A204.1 (cell line): ENCODE measurements at regions not wholly inside any gene's neighbourhood (a gene's known extent, or its start where the extent isn't known, plus 50 kb on each side); places are given as distances from the start of the nearest gene placed in this dataset.

Experiments used
- FAIRE-seq: peaks from 2 replicates; lab custom pipeline; 2012; peaks lifted over from hg19 to GRCh38; lab: Jason Lieb, UNC

DNA sequence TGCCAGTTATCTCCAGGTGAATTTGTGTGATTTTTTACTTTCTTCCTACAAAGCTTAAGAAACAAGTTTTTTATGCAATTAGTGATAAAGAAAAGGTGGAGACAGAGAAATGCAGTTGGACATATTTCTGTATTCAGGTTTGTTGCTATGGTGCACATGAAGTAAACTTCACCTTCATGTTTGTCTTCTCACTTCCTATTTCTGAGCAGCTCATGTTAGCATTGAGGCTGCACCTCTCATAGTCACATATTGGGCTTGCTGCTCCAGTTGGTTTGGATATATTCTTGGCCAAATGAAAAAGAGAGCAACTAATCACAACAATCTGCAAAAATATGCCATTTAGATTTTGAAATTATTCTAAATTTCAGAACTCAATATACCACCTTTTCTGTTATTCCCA is 475.6 kb upstream of the ZWINT start:
- no peak for FAIRE-seq

DNA sequence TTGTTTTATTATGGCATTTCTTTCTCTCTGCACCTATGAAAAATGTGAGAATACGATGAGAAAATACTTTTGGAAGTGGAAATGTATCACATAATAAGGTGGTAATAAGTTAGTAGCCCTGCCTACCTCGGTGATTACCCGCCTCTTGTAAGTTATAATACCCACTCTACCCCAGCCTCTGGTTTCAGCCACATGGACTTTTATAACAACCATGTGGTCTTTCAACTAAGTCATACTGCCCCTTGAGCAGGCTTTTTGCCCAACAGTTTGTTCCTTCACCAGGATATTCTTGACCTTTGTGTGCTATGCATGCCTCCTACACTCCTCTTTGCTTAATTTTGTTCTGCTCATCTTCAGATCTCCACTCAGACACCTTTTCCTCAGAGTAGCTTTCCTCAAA is 470.6 kb upstream of the ZWINT start:
- FAIRE-seq = no peak

DNA sequence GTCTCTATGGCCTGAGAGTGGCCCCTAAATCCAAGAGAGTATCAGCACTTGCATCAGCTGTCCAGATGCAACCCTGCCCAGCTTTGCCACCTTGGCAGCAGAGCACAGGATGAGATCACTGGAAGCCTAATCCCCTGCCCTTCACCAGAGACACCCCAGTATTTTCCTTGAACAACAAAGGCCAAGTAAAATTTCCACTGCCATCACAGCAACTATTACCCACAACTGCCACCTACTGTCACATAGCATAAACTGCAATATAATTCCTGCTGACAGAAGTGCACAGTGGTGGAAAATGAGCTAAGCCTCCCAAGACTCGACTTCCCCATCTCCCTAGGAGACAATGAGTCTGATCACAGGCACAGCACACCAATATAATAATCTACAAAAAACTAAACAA is 462.8 kb upstream of the ZWINT start:
- FAIRE-seq = no peak

DNA sequence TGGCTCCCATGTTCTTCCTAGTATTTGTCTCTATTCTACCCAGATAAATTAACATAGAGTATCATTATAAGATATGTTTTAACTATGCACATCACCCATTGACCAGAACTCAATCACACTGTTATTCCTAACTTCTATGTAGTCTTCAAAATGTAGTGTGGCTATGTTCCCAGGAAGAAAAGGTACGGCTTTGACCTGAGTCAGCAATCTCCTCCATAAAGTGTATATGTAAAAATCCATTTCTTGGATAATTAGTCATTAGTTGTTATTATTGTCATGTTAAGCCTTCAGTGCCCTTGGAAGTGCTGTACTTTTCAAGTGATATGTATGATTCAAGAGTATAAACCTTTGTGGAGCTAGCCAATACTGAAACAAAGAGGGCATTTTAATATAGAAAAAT is 444.0 kb upstream of the ZWINT start:
- no peak for FAIRE-seq

DNA sequence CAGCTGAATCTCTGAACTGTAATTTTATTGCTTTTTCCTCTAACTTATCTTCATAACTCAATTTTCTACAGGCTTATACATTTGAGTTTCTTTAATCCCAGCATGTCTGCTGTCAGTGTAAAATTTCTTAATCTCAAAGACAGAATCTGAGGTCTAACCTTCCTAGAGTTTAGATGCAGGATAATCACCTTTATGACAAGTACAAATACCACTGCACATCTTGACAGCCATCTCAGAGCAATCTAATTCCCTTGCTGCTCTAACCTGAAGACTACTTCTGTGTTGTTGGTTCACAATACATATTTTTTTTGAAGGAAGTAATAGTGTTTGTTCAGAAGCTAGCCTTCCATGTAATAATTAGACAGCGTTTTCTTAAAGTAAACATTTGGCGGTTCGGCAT is 424.2 kb upstream of the ZWINT start:
- no peak for FAIRE-seq

DNA sequence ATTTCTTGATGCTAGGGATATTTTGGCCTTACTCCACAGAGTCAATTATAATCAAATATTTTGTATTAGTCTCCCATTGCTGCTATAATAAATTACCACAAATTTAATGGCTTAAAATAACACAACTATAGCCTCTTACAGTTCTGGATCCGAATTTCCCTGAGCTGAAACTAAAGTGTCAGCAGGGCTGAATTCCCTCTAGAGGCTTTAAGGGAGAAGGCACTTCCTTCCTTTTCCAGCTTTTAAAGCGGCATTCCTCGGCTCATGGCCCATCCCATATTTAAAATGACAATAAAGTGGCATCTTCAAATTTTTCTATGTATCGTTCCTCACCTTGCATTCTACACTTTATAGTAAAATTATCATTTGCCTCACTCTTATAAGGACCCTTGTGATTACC is 421.4 kb upstream of the ZWINT start:
- FAIRE-seq = no peak

DNA sequence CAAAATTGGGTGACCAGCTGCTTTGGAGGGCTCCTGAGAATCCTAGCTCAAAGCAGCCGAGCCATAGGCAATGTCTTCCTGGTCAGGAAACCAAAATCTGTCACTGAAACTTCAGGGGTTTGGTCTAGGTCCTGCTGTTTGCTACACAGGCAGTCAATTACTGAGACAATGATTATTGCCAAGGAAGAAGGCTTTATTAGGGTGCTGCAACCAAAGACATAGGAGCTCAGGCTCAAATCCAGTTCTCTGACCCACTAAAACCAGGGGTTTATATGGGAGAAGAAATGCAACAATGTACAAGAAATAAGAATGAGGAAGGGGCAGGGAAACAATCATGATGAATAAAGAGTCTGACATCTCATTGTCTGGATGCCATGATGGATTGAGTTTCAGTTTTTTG is 410.3 kb upstream of the ZWINT start:
- no peak for FAIRE-seq

DNA sequence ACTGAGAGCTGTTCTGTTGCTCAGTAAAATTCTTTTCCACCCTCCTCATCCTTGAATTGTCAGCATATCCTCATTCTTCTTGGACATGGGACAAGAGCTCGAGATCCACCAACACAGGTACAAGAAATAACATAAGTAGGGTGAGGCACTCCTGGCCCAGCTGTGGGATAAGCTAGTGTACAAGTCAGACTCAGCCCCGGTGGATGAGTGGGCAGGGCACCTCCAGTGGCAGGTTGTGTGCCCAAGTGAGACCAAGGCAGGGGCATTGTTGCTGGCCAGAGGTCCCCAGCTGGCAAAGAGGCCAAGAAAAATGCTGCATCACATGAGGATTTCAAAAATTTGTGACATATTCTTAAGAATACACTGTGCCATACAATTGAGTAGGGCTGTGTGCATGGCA is 402.0 kb upstream of the ZWINT start:
- FAIRE-seq = no peak

DNA sequence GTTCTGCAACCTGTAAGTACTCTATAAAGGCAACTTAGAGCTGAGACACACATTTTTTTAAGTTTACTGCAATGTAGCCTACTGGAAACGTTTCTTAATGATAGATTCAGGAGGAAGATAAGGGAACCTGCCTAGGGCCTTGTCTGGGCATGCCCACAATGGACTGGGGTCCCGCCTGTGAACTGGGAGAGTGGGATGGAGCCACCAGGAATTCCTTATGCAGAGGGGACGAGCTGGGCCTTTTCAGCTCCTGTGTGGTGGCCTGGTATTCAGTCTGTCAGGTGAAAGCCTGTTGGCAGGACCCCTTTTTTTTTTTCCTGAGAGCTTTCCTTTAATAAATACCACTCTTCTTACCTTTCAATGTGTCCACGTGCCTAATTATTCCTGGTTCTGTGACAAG is 384.4 kb upstream of the ZWINT start:
- FAIRE-seq = no peak

DNA sequence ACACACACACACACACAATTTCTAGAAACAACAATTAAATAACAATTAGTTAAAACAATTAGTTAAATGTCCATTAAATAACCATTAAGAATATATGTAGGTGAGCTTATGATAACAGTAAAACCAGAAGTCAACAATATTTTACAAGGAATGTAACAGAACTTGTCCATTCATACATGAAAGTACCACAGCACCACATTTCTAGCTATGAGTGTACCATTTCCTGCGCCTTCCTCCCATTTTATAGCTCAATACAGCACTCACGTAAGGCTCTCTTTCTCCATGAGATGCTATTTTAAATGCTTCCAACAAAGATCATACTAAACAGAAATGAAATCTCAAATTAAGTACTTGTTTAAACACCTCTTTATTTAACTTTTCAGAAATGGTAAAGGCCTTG is 367.3 kb upstream of the ZWINT start:
- FAIRE-seq = no peak

DNA sequence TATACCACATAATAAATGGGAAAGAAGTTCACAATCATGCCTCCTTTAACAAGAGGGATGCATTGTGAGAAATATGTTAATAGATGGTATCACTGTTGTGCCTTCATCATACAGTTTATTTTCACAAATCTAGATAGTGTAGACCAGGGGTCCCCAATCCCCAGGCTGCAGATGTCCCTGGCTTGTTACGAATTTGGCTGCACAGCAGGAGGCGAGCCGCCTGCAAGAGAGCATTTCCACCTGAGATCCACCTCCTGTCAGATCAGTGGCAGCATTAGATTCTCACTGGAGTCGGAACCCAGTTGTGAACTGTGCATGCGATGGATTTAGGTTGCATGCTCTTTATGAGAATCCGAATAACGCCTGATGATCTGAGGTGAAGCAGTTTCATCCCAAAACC is 361.9 kb upstream of the ZWINT start:
- no peak for FAIRE-seq

DNA sequence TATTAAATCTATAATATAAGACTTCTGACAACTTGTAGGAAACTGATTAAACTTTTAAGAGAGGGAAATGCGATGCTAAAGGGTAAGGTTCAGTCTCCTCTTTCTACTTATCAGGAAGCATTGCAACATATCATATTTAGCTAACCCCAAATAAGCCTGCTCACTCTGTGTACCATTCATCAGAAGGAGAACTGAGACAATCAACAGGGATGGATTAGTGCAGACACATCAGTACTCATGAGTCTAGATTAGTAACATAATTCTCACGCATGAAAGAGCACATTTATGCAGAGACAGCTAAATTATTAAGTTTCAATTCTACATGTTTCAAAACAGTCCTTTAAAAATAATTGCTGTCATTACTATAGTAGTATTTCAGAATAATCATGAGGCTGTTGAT is 354.2 kb upstream of the ZWINT start:
- FAIRE-seq = no peak

DNA sequence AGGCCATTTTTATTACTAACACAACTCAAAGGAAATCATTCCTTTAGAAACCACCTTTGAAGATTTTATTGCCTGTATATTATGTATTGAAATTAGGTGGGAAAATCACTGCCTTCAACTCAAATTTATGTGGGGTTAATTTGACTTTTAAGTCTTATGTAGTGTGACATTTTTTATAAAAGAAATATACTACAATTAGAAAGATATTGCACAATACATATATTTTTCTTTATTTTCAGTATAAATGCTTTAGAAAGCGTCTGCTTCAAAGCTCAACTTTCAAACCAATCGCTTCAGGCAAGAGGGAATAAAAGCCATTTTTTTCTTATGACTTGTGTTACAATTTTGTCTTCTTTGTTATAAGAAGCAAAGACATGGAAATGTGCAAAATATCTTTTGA is 337.4 kb upstream of the ZWINT start:
- no peak for FAIRE-seq

DNA sequence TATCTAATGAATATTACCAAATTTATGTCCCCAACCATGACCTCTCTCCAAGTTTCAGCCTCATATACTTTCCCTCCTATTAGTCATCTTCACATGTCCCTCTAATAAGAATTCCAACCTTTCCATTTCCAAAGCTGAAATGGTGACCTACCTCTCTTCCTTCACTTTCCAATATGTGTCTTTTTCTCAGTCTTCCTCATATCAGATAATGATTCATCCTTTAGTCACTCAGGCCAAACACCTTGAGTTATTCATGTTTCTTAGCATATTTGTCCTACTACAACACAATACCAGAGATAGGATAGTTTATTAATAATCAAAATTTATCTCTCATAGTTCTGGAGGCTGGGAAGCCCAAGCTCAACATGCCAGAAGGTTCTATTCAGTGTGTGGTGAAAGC is 318.5 kb upstream of the ZWINT start:
- FAIRE-seq = no peak

DNA sequence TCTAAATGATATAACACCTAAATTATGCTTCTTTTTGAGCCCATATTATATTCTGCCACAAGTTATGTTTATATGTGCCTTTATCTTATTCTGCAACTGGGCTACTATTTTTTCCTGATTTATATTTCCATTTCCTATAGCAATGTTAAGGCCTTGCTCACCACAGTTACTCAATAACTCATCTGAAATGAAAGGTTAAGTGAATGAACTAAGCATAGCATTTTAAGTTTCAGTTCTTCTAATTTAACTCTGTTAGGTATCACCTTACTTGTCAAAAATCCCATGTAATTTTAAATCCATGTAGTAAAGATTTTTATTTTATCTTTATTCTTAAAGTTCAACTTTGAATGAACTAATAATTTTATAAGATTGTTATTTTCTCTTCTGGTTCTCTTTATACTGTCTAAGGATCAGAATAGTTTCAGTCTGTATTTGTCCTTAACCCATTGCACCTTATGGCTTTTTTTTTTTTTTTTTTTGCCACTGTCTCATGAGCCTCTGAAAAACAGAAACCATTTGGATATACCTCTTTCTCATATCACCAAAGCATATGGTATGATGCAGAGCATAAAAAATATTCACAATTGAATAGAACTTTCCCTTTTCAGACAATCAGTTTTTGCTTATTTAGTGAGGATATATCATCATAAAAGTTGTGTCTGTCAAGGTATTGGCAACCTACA is 301.8 kb upstream of the ZWINT start:
- no peak for FAIRE-seq

DNA sequence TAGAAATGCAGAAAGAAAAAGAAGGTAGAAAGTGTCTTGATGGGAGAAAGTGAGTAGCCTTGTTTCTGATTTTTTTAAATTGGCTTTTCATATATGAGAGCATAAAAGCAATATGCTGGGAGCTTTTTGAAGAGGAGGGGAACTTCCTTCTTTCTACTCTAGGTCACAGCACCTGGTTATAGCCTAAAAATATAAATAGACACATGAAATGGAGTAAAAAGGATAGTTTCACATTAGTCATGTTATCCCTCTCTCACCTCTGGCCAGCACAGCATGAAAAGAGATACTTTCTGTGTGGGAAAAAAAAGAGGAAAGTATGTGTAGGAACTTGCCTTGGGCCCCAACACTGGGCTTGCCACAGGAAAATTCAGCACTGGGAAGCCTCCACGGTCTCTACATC is 292.2 kb upstream of the ZWINT start:
- no peak for FAIRE-seq

DNA sequence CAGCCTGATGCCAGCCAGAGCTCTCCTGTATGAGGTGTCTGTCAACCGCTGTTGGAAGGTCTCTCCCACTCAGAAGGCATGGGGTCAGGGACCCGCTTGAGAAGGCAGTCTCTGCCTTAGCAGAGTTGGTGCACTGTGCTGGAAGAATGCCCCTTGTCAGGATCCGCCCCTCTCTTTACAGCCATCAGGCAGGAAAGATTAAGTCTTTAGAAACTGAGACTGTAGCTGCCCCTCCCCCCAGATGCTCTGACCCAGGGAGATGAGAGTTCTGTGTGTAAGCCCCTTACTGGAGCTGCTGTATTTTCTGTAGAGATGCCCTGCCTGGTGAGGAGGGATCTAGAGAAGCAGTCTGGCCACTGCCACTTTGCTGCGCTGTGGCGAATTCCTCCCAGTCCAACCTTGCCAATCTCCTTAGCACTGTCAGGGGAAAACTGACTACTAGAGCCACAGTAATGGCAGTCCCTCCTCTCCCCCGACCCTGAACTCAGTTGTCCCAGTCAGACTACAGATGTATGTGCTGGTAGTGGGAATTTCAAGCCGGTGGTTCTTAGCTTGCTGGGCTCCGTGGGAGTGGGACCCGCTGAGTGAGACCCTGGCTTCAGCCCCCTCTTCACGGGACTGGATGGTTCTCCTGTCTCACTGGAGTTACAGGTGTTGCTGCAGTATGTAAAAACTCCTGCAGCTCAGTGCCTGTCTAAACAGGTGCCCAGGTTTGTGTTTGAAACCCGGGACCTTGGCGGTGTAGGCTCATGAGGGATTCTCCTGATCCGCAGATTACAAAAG is 285.5 kb upstream of the ZWINT start:
- FAIRE-seq = no peak

DNA sequence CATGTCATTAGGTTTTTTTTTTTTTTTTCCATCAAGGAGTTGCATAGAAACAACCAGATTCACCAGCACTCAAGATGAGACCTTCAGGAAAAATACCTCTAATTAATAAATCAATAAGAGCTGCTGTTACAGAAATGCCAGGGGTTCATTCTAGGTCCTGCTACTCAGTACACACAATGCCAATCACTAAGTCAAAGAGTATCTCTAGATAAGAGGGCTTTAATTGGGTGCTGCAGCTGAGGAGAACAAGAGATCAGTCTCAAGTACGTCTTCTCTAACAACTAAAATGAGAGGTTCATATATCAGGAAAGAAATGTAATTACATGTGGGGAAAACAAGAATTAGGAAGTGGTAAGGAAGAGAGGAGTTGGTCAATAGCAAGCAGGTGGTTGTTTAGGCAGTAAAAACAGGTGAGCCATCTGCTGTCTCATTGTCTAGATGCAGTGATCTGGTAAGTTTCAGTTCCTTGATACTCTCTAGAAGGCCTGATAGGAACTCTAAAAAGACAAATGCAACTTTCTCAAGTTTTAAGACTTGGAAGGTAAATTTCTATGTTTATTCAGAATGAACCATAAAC is 272.9 kb upstream of the ZWINT start:
- FAIRE-seq = no peak

DNA sequence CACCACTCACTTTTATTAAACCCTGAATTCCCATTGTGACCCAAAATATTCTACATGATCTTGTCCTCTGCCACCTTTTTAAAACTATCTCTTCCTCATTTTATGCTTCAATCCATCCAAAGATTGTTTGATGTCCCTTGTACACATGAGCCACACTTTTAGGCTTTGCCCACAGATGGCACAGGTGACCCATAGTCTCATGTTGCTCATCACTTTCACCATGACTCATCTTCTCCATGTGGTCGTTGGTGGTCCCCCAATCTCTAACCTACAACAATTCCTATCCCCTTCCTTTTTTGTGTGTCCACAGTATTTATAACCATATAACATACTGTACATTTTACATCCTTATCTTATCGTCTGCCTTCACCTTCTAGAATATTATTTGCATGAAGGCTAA is 271.5 kb upstream of the ZWINT start:
- FAIRE-seq = no peak

DNA sequence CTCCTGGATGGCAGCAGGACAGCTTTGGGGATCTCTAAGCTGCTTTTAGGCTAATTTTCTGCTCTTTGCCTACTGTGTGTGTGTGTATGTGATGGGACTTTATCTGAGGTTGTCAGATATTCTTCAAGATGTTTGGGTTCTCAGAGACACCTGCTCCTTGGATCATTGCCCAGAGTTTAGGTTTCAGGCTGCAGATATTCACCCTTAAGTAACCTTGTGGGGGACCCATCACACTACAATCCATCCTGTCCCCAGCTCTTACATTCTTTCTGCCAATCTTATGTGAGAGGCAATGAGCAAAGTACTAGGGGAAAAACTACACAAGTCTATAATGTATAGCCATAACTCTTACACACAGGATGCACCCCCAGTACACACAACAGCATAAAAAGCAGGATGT is 263.0 kb upstream of the ZWINT start:
- FAIRE-seq = no peak

DNA sequence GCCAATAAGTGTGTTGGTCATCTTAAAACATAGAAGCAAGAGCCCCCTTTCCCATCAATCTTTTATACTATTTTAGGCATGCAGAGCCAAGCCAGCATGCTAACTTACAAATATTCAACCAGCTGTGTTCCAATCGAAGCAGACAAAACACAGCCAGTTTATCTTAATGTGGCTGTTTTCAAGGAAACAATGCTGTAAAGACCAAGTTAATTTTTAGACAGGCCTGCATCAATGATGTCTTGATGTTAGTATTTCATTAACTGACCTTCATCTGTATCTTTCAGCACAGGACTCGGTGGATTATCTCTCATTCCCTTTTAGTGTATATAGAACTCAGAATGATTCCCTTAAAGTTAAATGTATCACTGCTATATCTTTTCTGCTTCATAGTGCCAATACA is 262.0 kb upstream of the ZWINT start:
- no peak for FAIRE-seq

DNA sequence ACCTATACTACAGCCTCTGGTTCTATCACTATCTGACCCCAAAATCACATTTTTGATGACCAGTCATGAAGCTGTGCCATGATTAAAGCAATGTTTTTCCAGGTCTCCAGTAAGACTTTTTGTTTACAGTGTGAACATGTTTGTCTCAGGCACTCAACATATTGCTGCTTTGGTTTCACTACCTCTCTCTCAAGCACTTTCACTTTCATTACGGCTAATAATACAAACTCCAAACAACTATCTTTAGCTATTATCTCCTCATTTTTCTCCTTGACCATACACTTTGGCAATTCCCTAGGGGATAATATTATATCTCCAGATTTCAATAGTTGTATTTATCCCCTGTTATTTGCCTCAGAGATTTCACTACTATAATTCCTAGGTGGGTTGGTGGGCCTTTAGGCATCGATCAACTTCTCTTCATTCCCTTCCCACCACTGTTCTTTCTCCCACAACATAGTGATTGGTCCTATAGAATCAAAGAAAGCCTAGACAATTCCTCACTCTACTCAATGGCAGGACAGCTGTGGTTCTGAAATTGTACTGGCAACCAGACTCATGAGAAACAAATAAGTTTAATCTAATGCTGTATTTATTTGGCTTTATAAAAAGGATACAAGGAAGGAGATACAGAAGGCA is 261.4 kb upstream of the ZWINT start:
- FAIRE-seq = no peak

DNA sequence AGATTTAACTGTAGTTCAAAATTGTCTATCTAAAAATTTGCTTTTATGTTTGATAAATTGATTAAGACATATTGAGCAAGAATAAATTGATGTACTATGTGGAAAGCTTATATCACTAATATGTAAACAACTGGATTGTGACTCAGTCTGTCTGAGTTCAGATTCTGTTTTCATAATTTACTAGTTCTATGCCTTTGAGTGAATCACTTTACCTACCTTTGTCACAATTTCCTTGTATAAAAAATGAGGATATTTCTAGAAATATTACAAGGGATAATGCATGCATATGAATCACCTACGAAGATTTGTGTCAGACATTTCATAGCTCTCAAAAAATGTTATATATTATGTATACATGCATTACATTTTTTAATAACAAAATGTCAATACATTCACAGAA is 245.1 kb upstream of the ZWINT start:
- no peak for FAIRE-seq

DNA sequence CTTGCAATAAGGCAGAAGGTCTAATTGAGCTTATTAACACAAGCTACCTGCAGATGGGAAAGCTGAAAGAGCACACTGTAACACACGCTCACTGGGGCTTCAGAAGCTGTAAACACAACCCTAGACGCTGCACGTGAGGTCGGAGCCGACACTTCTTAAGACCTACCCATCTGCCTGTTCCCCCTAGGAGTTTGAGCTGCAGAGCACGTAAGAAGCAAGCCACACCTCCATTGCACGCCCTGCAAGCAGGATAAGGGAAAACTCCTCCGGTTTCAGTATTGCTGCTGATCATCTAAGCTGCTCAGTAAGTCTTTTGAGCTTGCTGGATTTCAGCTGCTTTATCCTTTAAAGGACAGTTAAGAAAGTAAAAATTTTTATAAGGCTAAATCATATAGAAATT is 244.0 kb upstream of the ZWINT start:
- FAIRE-seq = no peak
